ENCODE measurements at regions not wholly inside any gene's neighbourhood (a gene's known extent, or its start where the extent isn't known, plus 50 kb on each side); places are given as distances from the start of the nearest gene placed in this dataset.
"Not testable (repeated sequence)": the region's sequence is repeated elsewhere in the genome, so short reads cannot be mapped to it uniquely, and the experiment has no call there.

GRCh38 chr11:50178737-50179136, 146.1 kb downstream of the OR4C45 start:
- Mint-ChIP-seq H3K27me3 (ENCODE audit: low read depth) (no peaks in the 10 kb centered on the region), H3K36me3 (ENCODE audit: low read depth) (no peaks in the 10 kb centered on the region), H3K27ac (ENCODE audit: unreplicated experiment) (no peak overlapping the region), H3K4me1 (ENCODE audit: low read depth) (no peaks in the 10 kb centered on the region), H3K9me3 (ENCODE audit: low read depth) (peaks cover 11% of the 10 kb centered on the region), H3K4me3 (ENCODE audit: unreplicated experiment) (no peak overlapping the region)
- no peak for DNase-seq (ENCODE audit: low spot score)
- TF ChIP-seq CTCF (IDR thresholded peaks at IDR 0.05), result no peak

GRCh38 chr11:50181334-50181733, 148.7 kb downstream of the OR4C45 start:
- no peak overlapping the region for H3K4me3 Mint-ChIP-seq (ENCODE audit: unreplicated experiment)
- H3K9me3 Mint-ChIP-seq (ENCODE audit: low read depth), result peaks cover 26% of the 10 kb centered on the region
- DNase-seq (ENCODE audit: low spot score), result no peak

GRCh38 chr11:50182486-50182885, 149.8 kb downstream of the OR4C45 start:
- no peak for TF ChIP-seq CTCF (IDR thresholded peaks at IDR 0.05)
- Mint-ChIP-seq H3K4me3 (ENCODE audit: unreplicated experiment) (no peak overlapping the region), H3K36me3 (ENCODE audit: low read depth) (no peaks in the 10 kb centered on the region), H3K27me3 (ENCODE audit: low read depth) (no peaks in the 10 kb centered on the region), H3K4me1 (ENCODE audit: low read depth) (no peaks in the 10 kb centered on the region), H3K9me3 (ENCODE audit: low read depth) (peaks cover 26% of the 10 kb centered on the region), H3K27ac (ENCODE audit: unreplicated experiment) (no peak overlapping the region)
- DNase-seq (ENCODE audit: low spot score), result no peak

More at GRCh38 chr11:50181334-50181733, 148.7 kb downstream of the OR4C45 start:
- Mint-ChIP-seq H3K27me3 (ENCODE audit: low read depth) (no peaks in the 10 kb centered on the region), H3K4me1 (ENCODE audit: low read depth) (no peaks in the 10 kb centered on the region), H3K27ac (ENCODE audit: unreplicated experiment) (no peak overlapping the region), H3K36me3 (ENCODE audit: low read depth) (no peaks in the 10 kb centered on the region)
- no peak for TF ChIP-seq CTCF (IDR thresholded peaks at IDR 0.05)

GRCh38 chr11:50183170-50183569, 150.5 kb downstream of the OR4C45 start:
- H3K27me3 Mint-ChIP-seq (ENCODE audit: low read depth); H3K27ac Mint-ChIP-seq (ENCODE audit: unreplicated experiment); H3K4me3 Mint-ChIP-seq (ENCODE audit: unreplicated experiment); H3K36me3 Mint-ChIP-seq (ENCODE audit: low read depth); H3K4me1 Mint-ChIP-seq (ENCODE audit: low read depth); DNase-seq (ENCODE audit: low spot score): not testable (repeated sequence)
- peaks cover 26% of the 10 kb centered on the region for H3K9me3 Mint-ChIP-seq (ENCODE audit: low read depth)

- DNase-seq (ENCODE audit: low spot score), result no peak
- H3K36me3 Mint-ChIP-seq (ENCODE audit: low read depth), result no peaks in the 10 kb centered on the region
- H3K4me1 Mint-ChIP-seq (ENCODE audit: low read depth), result no peaks in the 10 kb centered on the region
- no peak for TF ChIP-seq CTCF (IDR thresholded peaks at IDR 0.05)
- no peak overlapping the region for H3K27ac Mint-ChIP-seq (ENCODE audit: unreplicated experiment)
- peaks cover 31% of the 10 kb centered on the region for H3K9me3 Mint-ChIP-seq (ENCODE audit: low read depth)
- no peaks in the 10 kb centered on the region for H3K27me3 Mint-ChIP-seq (ENCODE audit: low read depth)
- H3K4me3 Mint-ChIP-seq (ENCODE audit: unreplicated experiment), result no peak overlapping the region
Measured at GRCh38 chr11:50186146-50186545, 153.5 kb downstream of the OR4C45 start.

GRCh38 chr11:50187220-50187619, 154.5 kb downstream of the OR4C45 start:
- Mint-ChIP-seq H3K9me3 (ENCODE audit: low read depth) (peaks cover 33% of the 10 kb centered on the region), H3K4me3 (ENCODE audit: unreplicated experiment) (no peak overlapping the region)

More at GRCh38 chr11:50187220-50187619, 154.5 kb downstream of the OR4C45 start:
- Mint-ChIP-seq H3K4me1 (ENCODE audit: low read depth) (no peaks in the 10 kb centered on the region), H3K27me3 (ENCODE audit: low read depth) (no peaks in the 10 kb centered on the region), H3K27ac (ENCODE audit: unreplicated experiment) (no peak overlapping the region), H3K36me3 (ENCODE audit: low read depth) (no peaks in the 10 kb centered on the region)
- DNase-seq (ENCODE audit: low spot score), result no peak
- TF ChIP-seq CTCF (IDR thresholded peaks at IDR 0.05), result no peak

Data from chondrocyte (in vitro differentiated cells).